Activated CD4-positive, alpha-beta memory T cell treated with anti-CD3 and anti-CD28 coated beads for 36 hours (primary cell): ENCODE measurements at regions not wholly inside any gene's neighbourhood (a gene's known extent, or its start where the extent isn't known, plus 50 kb on each side); places are given as distances from the start of the nearest gene placed in this dataset.
"Not testable (repeated sequence)": the region's sequence is repeated elsewhere in the genome, so short reads cannot be mapped to it uniquely, and the experiment has no call there.

Source experiments
- CTCF ChIA-PET: fragments of 350-600 bp; sonication (Branson Sonifier 250); formaldehyde crosslinking; loops from one replicate; lab custom pipeline; 2021; ENCODE audit warnings: antibody characterized with exemption, inconsistent platforms; lab: Charles Lee
- POLR2A ChIA-PET: fragments of 350-600 bp; sonication (Branson Sonifier 250); formaldehyde crosslinking; loops from one replicate; lab custom pipeline; 2021; ENCODE audit warnings: antibody characterized with exemption; lab: Charles Lee
- DNase-seq: peaks from one replicate; pipeline ENCODE4 v3.0.0-alpha.2; 2020
- H3K27ac Mint-ChIP-seq: one replicate; pipeline ENCODE4 v1.8.0; 2021; ENCODE audit warnings: mixed read lengths
- H3K27me3 Mint-ChIP-seq: one replicate; pipeline ENCODE4 v1.8.0; 2021; ENCODE audit warnings: mixed read lengths
- H3K36me3 Mint-ChIP-seq: one replicate; pipeline ENCODE4 v1.8.0; 2021; ENCODE audit warnings: mixed read lengths
- H3K4me1 Mint-ChIP-seq: one replicate; pipeline ENCODE4 v1.8.0; 2021; ENCODE audit warnings: low read depth, mixed read lengths
- H3K4me3 Mint-ChIP-seq: one replicate; pipeline ENCODE4 v1.8.0; 2021; ENCODE audit warnings: mild to moderate bottlenecking, mixed read lengths
- H3K9me3 Mint-ChIP-seq: one replicate; pipeline ENCODE4 v1.8.0; 2021; ENCODE audit warnings: mixed read lengths
- intact Hi-C: fragments of 100-400 bp; cut with micrococcal nuclease; formaldehyde crosslinking; loops from one replicate; pipeline ENCODE4 v1.15.1; 2023

- H3K4me3 Mint-ChIP-seq, H3K27me3 Mint-ChIP-seq, CTCF ChIA-PET, H3K27ac Mint-ChIP-seq, intact Hi-C loops, DNase-seq, POLR2A ChIA-PET, H3K9me3 Mint-ChIP-seq: not testable (repeated sequence)
- Mint-ChIP-seq H3K4me1 (peaks cover 30% of the 10 kb centered on the region), H3K36me3 (peaks cover 16% of the 10 kb centered on the region)
Measured at GRCh38 chr2:87449462-87449980, 298.4 kb upstream of the PLGLB2 start.

- Mint-ChIP-seq H3K36me3 (peaks cover 12% of the 10 kb centered on the region), H3K4me1 (peaks cover 15% of the 10 kb centered on the region)
- intact Hi-C loops, H3K27me3 Mint-ChIP-seq, CTCF ChIA-PET, H3K9me3 Mint-ChIP-seq, POLR2A ChIA-PET, H3K4me3 Mint-ChIP-seq, H3K27ac Mint-ChIP-seq, DNase-seq: not testable (repeated sequence)
Measured at GRCh38 chr2:87452193-87452592, 295.7 kb upstream of the PLGLB2 start.

DNA sequence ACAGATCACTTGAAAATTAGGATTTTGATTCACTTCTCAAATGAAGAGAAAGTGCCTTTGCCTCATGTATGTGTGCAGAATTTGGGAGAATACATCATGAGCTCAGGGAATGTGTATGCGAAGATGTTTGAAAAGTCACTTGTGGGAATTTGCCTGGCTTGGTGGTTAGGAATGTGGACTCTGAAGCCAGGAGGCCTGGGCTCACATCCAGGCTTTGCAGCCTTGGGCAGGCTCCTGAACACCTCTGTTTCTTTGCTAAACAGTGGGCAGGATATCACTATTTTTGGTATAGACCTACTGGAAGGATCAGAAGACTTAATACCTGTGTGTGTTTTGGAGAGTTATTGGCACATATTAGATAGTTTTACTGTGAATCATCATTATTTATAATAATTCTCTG is 295.0 kb upstream of the PLGLB2 start:
- Mint-ChIP-seq H3K27ac (peak overlapping the region; percentile 13), H3K36me3 (peaks cover 12% of the 10 kb centered on the region)
- H3K4me3 Mint-ChIP-seq, CTCF ChIA-PET, intact Hi-C loops, H3K4me1 Mint-ChIP-seq, H3K27me3 Mint-ChIP-seq, POLR2A ChIA-PET, DNase-seq, H3K9me3 Mint-ChIP-seq: not testable (repeated sequence)

DNA sequence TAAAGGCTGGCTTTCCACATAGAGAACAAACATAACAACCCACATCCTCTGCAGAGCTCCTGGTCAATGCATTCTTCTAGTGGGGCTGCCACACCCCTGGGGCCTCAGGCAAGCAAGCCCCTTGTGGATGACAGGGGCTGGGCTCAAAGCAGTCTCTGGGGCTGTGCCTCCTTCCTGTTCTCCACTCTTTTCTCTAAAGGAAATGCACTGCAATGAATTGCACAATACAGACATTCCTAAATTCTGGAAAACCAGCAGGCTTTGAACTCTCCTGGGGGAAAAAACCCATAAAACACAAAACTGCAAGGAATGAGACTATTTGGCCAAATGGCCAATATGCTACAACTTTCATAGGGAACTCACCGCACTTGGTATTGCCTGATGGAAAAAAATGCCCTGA is 293.9 kb upstream of the PLGLB2 start:
- H3K9me3 Mint-ChIP-seq, H3K4me3 Mint-ChIP-seq, POLR2A ChIA-PET, H3K4me1 Mint-ChIP-seq, H3K27me3 Mint-ChIP-seq, DNase-seq, CTCF ChIA-PET, intact Hi-C loops: not testable (repeated sequence)
- Mint-ChIP-seq H3K27ac (peak overlapping the region; percentile 8), H3K36me3 (peaks cover 20% of the 10 kb centered on the region)

GRCh38 chr2:87454421-87454820 is 293.5 kb upstream of the PLGLB2 start:
- CTCF ChIA-PET, DNase-seq, H3K4me3 Mint-ChIP-seq, intact Hi-C loops, H3K4me1 Mint-ChIP-seq, POLR2A ChIA-PET, H3K27me3 Mint-ChIP-seq, H3K9me3 Mint-ChIP-seq: not testable (repeated sequence)
- Mint-ChIP-seq H3K36me3 (peaks cover 20% of the 10 kb centered on the region), H3K27ac (peak overlapping the region; percentile 8)

- H3K4me1 Mint-ChIP-seq, H3K27me3 Mint-ChIP-seq, intact Hi-C loops, POLR2A ChIA-PET, H3K9me3 Mint-ChIP-seq, CTCF ChIA-PET: not testable (repeated sequence)
- Mint-ChIP-seq H3K27ac (peak overlapping the region; percentile 49), H3K36me3 (peaks cover 20% of the 10 kb centered on the region), H3K4me3 (peak overlapping the region; percentile 56)
- DNase-seq: peak; percentile 23
Measured at GRCh38 chr2:87455209-87455853, 292.6 kb upstream of the PLGLB2 start.

- H3K4me3 Mint-ChIP-seq: peak overlapping the region; percentile 56
- CTCF ChIA-PET, POLR2A ChIA-PET, intact Hi-C loops, H3K27me3 Mint-ChIP-seq, H3K4me1 Mint-ChIP-seq, H3K9me3 Mint-ChIP-seq: not testable (repeated sequence)
- H3K27ac Mint-ChIP-seq: peak overlapping the region; percentile 8
- DNase-seq: peak; percentile 50
- peaks cover 20% of the 10 kb centered on the region for H3K36me3 Mint-ChIP-seq
Measured at GRCh38 chr2:87455854-87456249, 292.0 kb upstream of the PLGLB2 start.

DNA sequence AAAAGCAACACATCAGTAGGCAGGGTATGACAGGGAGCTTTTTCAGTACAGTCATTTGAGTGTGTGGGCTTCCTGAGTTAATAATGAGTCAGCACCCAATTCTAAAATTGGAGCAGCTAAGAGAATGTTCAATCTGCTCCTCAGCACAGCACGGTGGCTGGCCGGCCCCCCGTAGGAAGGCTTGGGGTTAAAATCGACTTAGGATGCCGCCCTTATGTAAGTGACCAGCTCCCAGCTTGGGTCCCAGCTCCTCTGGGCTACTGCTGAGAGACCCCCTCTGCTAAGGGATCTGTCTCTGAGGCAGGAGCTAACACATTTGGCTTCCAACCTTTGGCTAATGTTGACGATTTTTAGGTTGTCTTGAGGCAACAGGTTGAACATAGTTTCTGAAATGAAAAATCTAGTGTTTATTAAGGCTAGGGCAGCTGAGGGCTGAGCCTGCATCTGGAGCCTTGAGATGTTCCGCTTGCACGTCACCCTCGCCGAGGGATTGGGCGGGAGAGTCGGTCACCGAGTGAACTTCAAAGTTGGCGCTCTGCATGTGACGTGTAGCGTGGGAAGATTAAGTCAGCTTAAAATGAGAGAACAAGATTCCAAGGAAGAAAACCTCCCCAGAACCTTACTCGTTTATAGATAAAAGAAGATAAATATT is 291.3 kb upstream of the PLGLB2 start:
- peak overlapping the region; percentile 80 for H3K4me3 Mint-ChIP-seq
- peak; percentile 55 for DNase-seq
- POLR2A ChIA-PET, intact Hi-C loops, CTCF ChIA-PET, H3K27me3 Mint-ChIP-seq, H3K9me3 Mint-ChIP-seq: not testable (repeated sequence)
- peak overlapping the region; percentile 92 for H3K27ac Mint-ChIP-seq
- peaks cover 11% of the 10 kb centered on the region for H3K4me1 Mint-ChIP-seq
- peaks cover 21% of the 10 kb centered on the region for H3K36me3 Mint-ChIP-seq

DNA sequence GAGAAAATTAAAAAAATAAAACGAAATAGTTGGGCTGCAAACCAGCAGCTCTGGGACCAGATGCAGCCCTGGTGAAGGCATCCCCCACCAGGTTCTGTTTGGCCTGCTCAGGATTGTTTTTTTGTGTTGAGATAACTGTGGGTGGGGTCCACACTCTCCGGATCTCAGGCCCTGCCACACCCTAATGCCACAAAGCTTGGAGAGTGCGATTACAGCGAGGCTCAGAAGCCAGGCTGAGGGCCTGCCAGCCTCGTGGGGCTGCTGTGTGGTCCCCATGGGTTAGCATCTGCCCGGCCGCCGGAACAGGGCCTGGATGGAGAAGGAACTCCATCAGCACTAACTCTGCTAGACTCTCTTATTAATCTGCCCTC is 290.8 kb upstream of the PLGLB2 start:
- H3K27me3 Mint-ChIP-seq, POLR2A ChIA-PET, CTCF ChIA-PET, intact Hi-C loops, H3K4me3 Mint-ChIP-seq, H3K27ac Mint-ChIP-seq, H3K9me3 Mint-ChIP-seq: not testable (repeated sequence)
- H3K4me1 Mint-ChIP-seq: peaks cover 13% of the 10 kb centered on the region
- peak; percentile 15 for DNase-seq
- H3K36me3 Mint-ChIP-seq: peaks cover 22% of the 10 kb centered on the region

GRCh38 chr2:87458938-87459337 is 288.9 kb upstream of the PLGLB2 start:
- H3K27me3 Mint-ChIP-seq, POLR2A ChIA-PET, DNase-seq, H3K9me3 Mint-ChIP-seq, H3K4me1 Mint-ChIP-seq, intact Hi-C loops, CTCF ChIA-PET: not testable (repeated sequence)
- peak overlapping the region; percentile 87 for H3K4me3 Mint-ChIP-seq
- peak overlapping the region; percentile 96 for H3K27ac Mint-ChIP-seq
- H3K36me3 Mint-ChIP-seq: peaks cover 16% of the 10 kb centered on the region

GRCh38 chr2:87460104-87460503 is 287.8 kb upstream of the PLGLB2 start:
- peaks cover 13% of the 10 kb centered on the region for H3K36me3 Mint-ChIP-seq
- H3K4me1 Mint-ChIP-seq, CTCF ChIA-PET, H3K27me3 Mint-ChIP-seq, POLR2A ChIA-PET, intact Hi-C loops, H3K27ac Mint-ChIP-seq, H3K4me3 Mint-ChIP-seq, H3K9me3 Mint-ChIP-seq: not testable (repeated sequence)
- DNase-seq: peak; percentile 4

DNA sequence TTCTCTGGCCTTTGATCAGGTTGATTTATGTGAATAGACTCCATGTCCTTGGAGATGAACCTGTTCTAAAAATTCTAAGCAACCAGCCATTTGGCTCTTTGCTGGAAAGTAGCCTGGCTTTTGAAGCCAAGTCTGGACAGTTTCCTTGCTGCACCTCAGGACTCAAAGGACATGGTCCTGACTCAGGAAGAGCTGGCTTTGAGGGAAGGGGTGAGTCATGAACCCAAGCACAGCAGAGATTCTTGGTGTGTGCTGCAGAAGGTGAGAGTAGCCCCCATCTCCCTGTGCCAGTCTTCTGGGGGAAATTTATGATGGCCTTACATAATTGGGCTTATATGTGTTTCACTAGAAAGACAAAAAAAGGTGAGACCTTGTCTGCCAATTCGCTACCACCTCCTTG is 287.2 kb upstream of the PLGLB2 start:
- intact Hi-C loops, CTCF ChIA-PET, H3K9me3 Mint-ChIP-seq, H3K27ac Mint-ChIP-seq, H3K4me3 Mint-ChIP-seq, H3K27me3 Mint-ChIP-seq, POLR2A ChIA-PET: not testable (repeated sequence)
- DNase-seq: peak; percentile 3
- peaks cover 13% of the 10 kb centered on the region for H3K4me1 Mint-ChIP-seq
- H3K36me3 Mint-ChIP-seq: peaks cover 13% of the 10 kb centered on the region

GRCh38 chr2:87461671-87462070 is 286.2 kb upstream of the PLGLB2 start:
- DNase-seq, CTCF ChIA-PET, H3K4me3 Mint-ChIP-seq, H3K27me3 Mint-ChIP-seq, POLR2A ChIA-PET, H3K9me3 Mint-ChIP-seq, intact Hi-C loops: not testable (repeated sequence)
- Mint-ChIP-seq H3K4me1 (peaks cover 21% of the 10 kb centered on the region), H3K36me3 (peaks cover 11% of the 10 kb centered on the region), H3K27ac (peak overlapping the region; percentile 61)
